GM21786 (cell line): ENCODE measurements at regions not wholly inside any gene's neighbourhood (a gene's known extent, or its start where the extent isn't known, plus 50 kb on each side); places are given as distances from the start of the nearest gene placed in this dataset.
"Not testable (repeated sequence)": the region's sequence is repeated elsewhere in the genome, so short reads cannot be mapped to it uniquely, and the experiment has no call there.

ENCODE experiments used
- ATAC-seq: cut with Tn5 transposase; IDR thresholded peaks from one replicate; pipeline ENCODE4 v1.9.1; 2021; ENCODE audit not compliant: unreplicated experiment

- ATAC-seq, result no peak
Observed at GRCh38 chr3:180409883-180410282, 192.1 kb upstream of the TTC14 start.

GRCh38 chr3:180414157-180414556 lies 187.8 kb upstream of the TTC14 start:
- ATAC-seq, result no peak

GRCh38 chr3:180416111-180416594 lies 185.8 kb upstream of the TTC14 start:
- ATAC-seq, result no peak

- ATAC-seq, result no peak
Observed at GRCh38 chr3:180417241-180417640, 184.7 kb upstream of the TTC14 start.

- ATAC-seq, result no peak
Observed at GRCh38 chr3:180420016-180420415, 181.9 kb upstream of the TTC14 start.

DNA sequence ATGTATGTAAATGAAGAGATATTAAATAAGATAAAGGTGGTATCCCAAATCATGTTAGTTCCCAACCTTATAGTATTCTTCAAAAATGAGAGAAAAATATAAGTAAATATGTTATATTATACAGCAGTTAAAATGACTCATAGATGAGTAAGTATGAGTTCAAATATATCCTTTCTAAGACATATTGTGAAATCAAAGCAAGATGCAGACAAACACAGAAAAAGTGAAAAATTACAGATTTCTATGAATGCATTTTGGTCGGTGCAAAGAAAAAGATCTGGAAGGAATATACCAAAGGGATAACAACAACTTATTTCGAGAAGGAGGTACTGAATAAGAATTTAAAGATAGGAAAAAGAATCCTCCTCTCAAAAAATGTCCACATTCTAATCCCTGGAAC lies 181.2 kb upstream of the TTC14 start:
- ATAC-seq, result no peak

DNA sequence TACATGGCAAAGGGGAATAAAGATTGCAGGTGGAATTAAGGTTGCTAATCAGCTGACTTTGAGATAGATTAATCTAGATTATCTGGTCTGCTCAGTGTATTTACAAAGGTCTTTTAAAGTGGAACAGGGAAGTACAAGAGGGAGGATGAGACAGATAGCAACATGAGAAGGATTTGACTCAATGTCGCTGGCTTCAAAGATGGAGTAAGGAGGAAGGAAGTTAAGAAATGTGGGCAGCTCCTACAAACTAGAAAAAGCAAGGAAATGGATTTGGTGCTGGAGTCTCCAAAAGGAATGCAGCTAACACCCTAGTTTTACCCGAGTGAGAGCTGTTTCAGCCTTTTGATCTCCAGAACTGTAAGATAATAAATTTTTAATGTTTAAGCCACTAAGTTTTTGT lies 180.7 kb upstream of the TTC14 start:
- no peak for ATAC-seq

- ATAC-seq, result no peak
Observed at GRCh38 chr3:180421721-180422120, 180.2 kb upstream of the TTC14 start.

DNA sequence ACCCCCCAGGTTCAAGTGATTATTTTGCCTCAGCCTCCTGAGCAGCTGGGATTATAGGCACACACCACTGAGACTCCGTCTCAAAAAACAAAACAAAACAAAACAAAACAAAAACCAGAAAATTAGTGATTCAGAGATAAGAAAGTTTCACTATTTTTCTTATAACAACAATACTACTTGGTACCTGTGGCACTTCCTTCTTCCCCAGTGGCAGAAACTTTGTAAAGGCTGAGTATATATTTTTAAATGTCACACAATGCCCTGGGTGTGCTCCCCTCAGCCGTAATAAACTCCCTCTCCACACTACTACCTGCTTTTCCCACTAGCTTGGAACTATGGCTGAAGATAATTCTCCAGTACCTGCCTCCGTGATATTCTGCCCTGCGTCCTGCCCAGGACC lies 177.7 kb upstream of the TTC14 start:
- not testable (repeated sequence) for ATAC-seq

GRCh38 chr3:180430896-180431295 lies 171.1 kb upstream of the TTC14 start:
- no peak for ATAC-seq

DNA sequence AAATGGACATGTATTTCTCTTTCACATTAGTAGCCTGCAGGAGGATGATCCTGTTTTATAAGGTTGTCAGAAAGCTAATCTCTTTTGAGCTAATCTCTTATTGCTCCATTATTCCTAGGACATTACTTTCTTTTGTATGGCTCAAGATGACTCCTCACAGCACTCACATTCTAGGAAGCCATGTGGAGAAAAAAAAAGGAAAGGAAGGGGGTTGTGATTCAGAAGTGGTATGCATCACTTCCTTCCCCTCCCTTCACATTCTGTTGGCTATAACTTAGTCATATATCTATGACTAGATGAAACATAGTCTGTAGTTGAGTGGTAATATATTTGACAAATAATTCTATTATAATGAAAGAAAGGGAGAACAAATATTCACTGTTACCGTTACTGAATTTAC lies 168.8 kb upstream of the TTC14 start:
- no peak for ATAC-seq

- ATAC-seq, result no peak
Observed at GRCh38 chr3:180447136-180447535, 154.8 kb upstream of the TTC14 start.

DNA sequence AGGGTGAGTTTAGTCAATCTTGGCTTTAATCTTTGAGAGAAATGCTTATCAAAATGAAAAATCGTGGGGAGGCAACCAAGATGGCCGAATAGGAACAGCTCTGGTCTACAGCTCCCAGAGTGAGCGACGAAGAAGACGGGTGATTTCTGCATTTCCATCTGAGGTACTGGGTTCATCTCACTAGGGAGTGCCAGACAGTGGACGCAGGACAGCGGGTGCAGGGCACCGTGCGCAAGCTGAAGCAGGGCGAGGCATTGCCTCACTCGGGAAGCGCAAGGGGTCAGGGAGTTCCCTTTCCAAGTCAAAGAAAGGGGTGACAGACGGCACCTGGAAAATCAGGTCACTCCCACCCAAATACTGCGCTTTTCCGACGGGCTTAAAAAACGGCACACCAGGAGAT lies 153.6 kb upstream of the TTC14 start:
- ATAC-seq, result not testable (repeated sequence)

DNA sequence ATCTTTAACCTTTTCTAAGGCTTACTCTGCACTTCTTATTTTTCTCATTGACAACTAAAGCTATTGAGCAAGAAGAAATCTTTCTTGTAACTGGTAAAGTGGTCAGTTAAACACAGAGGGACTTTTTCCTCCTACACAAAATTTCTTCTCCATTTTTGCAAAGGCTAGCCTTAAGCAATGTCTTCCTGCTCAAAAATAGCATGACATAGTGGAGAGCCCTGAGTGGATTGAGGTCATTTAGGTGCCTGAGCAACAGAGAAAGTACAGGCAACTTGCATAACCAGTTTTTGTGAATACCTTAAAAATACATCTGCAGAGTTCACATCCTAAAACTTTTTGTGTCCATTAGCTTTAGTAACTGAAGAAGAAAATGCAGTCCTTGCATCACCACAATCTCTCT lies 144.7 kb upstream of the TTC14 start:
- ATAC-seq, result no peak

DNA sequence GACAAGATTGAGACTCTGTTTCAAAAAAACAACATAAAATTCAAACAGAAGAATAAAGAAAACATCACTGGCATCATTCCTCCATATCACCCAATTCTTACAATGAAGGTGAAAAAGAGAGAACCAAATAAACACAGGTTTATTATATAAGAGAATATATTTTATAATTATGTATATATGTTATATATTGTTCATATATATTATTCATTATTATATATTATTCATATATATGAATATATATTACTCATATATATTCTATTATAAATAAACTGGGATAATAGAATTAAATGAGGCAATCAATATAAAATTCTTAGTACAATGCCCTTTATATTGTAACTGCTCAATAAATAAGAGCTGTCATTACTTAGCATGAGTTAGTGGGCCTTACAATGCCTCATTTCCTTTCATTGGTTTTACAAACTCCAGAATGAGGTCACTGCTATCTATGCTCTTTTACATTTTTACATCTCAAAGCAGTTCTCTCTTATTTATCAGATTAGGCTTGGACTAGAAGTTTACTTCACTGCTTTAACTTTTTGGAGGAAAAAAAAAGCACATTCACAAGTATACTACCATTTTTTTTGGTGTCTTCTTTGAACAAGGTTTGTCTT lies 135.5 kb upstream of the TTC14 start:
- no peak for ATAC-seq

DNA sequence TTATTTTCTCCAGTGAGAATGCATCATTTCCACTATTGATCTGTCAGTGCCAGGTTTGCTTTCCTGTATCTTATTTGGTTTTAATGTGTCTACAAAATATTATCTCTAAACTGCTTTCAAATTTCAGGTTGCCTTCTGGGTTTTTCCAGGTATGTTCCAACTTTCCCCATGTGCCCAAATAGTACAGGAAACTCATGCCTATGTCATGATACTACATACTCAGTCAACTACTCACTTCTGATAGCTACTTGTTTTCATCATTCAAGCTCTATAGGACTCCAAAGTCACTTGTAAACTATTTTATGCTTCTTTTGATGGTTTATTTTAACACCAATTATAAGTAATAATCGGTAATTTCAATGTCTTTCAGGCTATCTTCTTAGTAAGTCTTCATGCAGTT lies 134.8 kb upstream of the TTC14 start:
- ATAC-seq, result no peak

GRCh38 chr3:180469149-180469548 lies 132.8 kb upstream of the TTC14 start:
- ATAC-seq, result no peak

DNA sequence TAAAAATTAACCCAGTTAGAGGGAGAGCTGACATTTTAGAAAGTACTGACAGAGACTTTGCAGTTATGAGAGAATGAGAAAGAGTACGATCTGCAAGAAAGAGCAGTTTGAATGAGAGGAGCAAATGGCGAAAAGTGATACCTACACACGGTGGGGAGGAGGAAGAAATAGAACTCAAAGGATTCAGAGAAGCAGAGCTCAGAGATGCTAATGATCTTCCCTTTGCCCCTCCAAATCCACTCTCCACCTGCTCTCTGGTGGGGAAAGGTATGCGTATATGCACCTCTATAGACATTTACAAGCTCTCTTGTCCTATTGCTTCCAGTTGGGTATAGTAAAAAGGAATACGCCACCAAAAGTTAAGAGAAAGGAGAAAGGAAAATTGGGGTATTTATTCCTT lies 123.3 kb upstream of the TTC14 start:
- ATAC-seq, result no peak

GRCh38 chr3:180492047-180492446 lies 109.9 kb upstream of the TTC14 start:
- no peak for ATAC-seq

- no peak for ATAC-seq
Observed at GRCh38 chr3:180496995-180497394, 105.0 kb upstream of the TTC14 start.

DNA sequence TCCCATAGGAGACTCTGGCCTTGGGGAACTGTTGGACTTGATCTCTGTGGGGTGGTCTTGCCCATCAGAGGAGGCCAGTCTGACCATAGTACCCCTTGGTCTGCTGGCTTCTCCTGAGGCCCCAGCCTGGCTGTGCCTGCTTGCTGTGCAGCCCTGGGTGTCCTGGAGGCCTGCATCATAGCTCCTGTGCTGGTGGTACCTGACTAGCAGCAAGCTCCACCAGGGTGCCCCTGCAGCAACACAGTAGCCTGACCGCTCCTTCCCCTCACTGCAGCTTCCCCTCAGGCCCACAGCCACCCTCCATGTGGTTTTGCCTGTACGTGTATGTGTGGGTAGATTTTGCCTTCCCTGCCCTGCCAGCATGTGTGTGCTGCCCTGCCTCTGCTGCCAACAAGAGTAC lies 85.6 kb upstream of the TTC14 start:
- no peak for ATAC-seq

- no peak for ATAC-seq
Observed at GRCh38 chr3:180523040-180523439, 78.9 kb upstream of the TTC14 start.

DNA sequence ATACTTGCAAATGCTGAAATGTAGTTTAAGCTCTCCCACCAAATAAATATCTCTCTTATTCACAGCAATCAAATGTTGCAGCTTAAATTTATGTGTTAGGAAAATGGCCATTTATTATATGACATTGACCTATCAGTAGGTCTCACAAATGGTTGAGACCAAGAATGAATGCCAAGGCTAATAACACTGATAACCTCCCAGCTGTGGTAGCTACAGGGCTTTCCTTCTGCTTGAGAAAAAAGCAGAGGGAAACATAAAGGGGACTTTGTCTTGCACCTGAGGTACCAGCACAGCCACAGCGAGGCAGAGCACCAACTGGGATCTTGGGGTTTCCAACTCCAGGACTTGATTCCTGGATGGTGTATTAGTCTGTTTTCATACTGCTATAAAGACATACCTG lies 73.1 kb upstream of the TTC14 start:
- ATAC-seq, result no peak
